ENCODE measurements at regions not wholly inside any gene's neighbourhood (a gene's known extent, or its start where the extent isn't known, plus 50 kb on each side); places are given as distances from the start of the nearest gene placed in this dataset.

- no peaks in the 10 kb centered on the region for H3K27me3 ChIP-seq (ENCODE audit: control insufficient read depth, extremely low read depth, insufficient read depth, low read length)
- H3K4me2 ChIP-seq (ENCODE audit: control insufficient read depth, extremely low read depth, insufficient read depth, low read depth, low read length), result no peak overlapping the region
- no peak overlapping the region for H3K4me3 ChIP-seq (ENCODE audit: control insufficient read depth in 2 of 3, extremely low read depth in 1 of 3, insufficient read depth in 2 of 3, low read depth in 1 of 3, low read length in 3 of 3)
- no peak for TF ChIP-seq EZH2 (IDR thresholded peaks at IDR 0.05; ENCODE audit: low read length)
- no peak for TF ChIP-seq CTCF (optimal IDR thresholded peaks at IDR 0.05 in 1 of 3, IDR thresholded peaks at IDR 0.05 in 1 of 3, conservative IDR thresholded peaks at IDR 0.05 in 1 of 3; ENCODE audit: extremely low read depth in 1 of 3, insufficient read depth in 2 of 3, low read length in 3 of 3)
- H3K9me3 ChIP-seq (ENCODE audit: control insufficient read depth, low read depth, low read length), result no peaks in the 10 kb centered on the region
- H3K36me3 ChIP-seq (ENCODE audit: control insufficient read depth in 2 of 2, extremely low read depth in 1 of 2, insufficient read depth in 2 of 2, low read length in 2 of 2), result no peaks in the 10 kb centered on the region
- dilution Hi-C loops (cut with MboI; ENCODE audit: extremely low pct_ligation_motif_present, low sequenced_read_pairs), result no loop called here
- H3K9me1 ChIP-seq (ENCODE audit: control insufficient read depth, extremely low read depth, insufficient read depth, low read length), result no peaks in the 10 kb centered on the region
- no peak overlapping the region for H3K9ac ChIP-seq (ENCODE audit: control insufficient read depth, extremely low read depth, insufficient read depth, low read length)
- H3K79me2 ChIP-seq (ENCODE audit: control insufficient read depth, insufficient read depth, low read length), result no peaks in the 10 kb centered on the region
- no peak overlapping the region for H2AFZ ChIP-seq (ENCODE audit: control insufficient read depth, low read length)
- DNase-seq (ENCODE audit: low read depth, low spot score) (no peak), FAIRE-seq (no peak)
- no peaks in the 10 kb centered on the region for H3K4me1 ChIP-seq (ENCODE audit: control insufficient read depth, extremely low read depth, insufficient read depth, low read length)
- no peaks in the 10 kb centered on the region for H4K20me1 ChIP-seq (ENCODE audit: control insufficient read depth, extremely low read depth, insufficient read depth, low read length)
- no peak overlapping the region for H3K27ac ChIP-seq (ENCODE audit: control insufficient read depth, insufficient read depth, low read length)
These were observed 1010.6 kb upstream of the C9orf72 start for GRCh38 chr9:28583832-28584231.

GRCh38 chr9:28584542-28584941 is 1011.3 kb upstream of the C9orf72 start:
- no peaks in the 10 kb centered on the region for H3K9me1 ChIP-seq (ENCODE audit: control insufficient read depth, extremely low read depth, insufficient read depth, low read length)
- H3K4me1 ChIP-seq (ENCODE audit: control insufficient read depth, extremely low read depth, insufficient read depth, low read length), result no peaks in the 10 kb centered on the region
- no peak for TF ChIP-seq CTCF (optimal IDR thresholded peaks at IDR 0.05 in 1 of 3, IDR thresholded peaks at IDR 0.05 in 1 of 3, conservative IDR thresholded peaks at IDR 0.05 in 1 of 3; ENCODE audit: extremely low read depth in 1 of 3, insufficient read depth in 2 of 3, low read length in 3 of 3)
- no peak for TF ChIP-seq EZH2 (IDR thresholded peaks at IDR 0.05; ENCODE audit: low read length)
- H2AFZ ChIP-seq (ENCODE audit: control insufficient read depth, low read length), result no peak overlapping the region
- no peaks in the 10 kb centered on the region for H4K20me1 ChIP-seq (ENCODE audit: control insufficient read depth, extremely low read depth, insufficient read depth, low read length)
- no peak overlapping the region for H3K27ac ChIP-seq (ENCODE audit: control insufficient read depth, insufficient read depth, low read length)
- no peak overlapping the region for H3K4me2 ChIP-seq (ENCODE audit: control insufficient read depth, extremely low read depth, insufficient read depth, low read depth, low read length)
- no peak overlapping the region for H3K4me3 ChIP-seq (ENCODE audit: control insufficient read depth in 2 of 3, extremely low read depth in 1 of 3, insufficient read depth in 2 of 3, low read depth in 1 of 3, low read length in 3 of 3)
- no peaks in the 10 kb centered on the region for H3K9me3 ChIP-seq (ENCODE audit: control insufficient read depth, low read depth, low read length)
- no peaks in the 10 kb centered on the region for H3K79me2 ChIP-seq (ENCODE audit: control insufficient read depth, insufficient read depth, low read length)
- dilution Hi-C loops (cut with MboI; ENCODE audit: extremely low pct_ligation_motif_present, low sequenced_read_pairs), result no loop called here
- FAIRE-seq (no peak), DNase-seq (ENCODE audit: low read depth, low spot score) (no peak)
- H3K9ac ChIP-seq (ENCODE audit: control insufficient read depth, extremely low read depth, insufficient read depth, low read length), result no peak overlapping the region
- H3K27me3 ChIP-seq (ENCODE audit: control insufficient read depth, extremely low read depth, insufficient read depth, low read length), result no peaks in the 10 kb centered on the region
- H3K36me3 ChIP-seq (ENCODE audit: control insufficient read depth in 2 of 2, extremely low read depth in 1 of 2, insufficient read depth in 2 of 2, low read length in 2 of 2), result no peaks in the 10 kb centered on the region

Measured in keratinocyte (primary cell).